Sigmoid colon (tissue), 4 donors: ENCODE measurements at regions not wholly inside any gene's neighbourhood (a gene's known extent, or its start where the extent isn't known, plus 50 kb on each side); places are given as distances from the start of the nearest gene placed in this dataset.

ENCODE experiments used
- CTCF ChIP-seq, 4 experiments: fragments of 450-650 bp in 3 of 4; fragments of 200-600 bp in 1 of 4; IDR thresholded peaks; one replicate each; pipeline ENCODE4 v1.5.1; 2016 to 2019; ENCODE audit warnings: antibody characterized with exemption in 4 of 4, mild to moderate bottlenecking in 3 of 4, moderate library complexity in 2 of 4
- POLR2A ChIP-seq, 2 donors: fragments of 450-650 bp; IDR thresholded peaks; one replicate each; pipeline ENCODE4 v1.6.1; 2016; ENCODE audit warnings: antibody characterized with exemption in 2 of 2, mild to moderate bottlenecking in 2 of 2, moderate library complexity in 2 of 2
- POLR2AphosphoS5 ChIP-seq, 4 donors: sonication (generic); formaldehyde crosslinking; IDR thresholded peaks; one replicate each; pipeline ENCODE4 v1.6.1; 2017; ENCODE audit warnings: antibody characterized with exemption in 4 of 4

GRCh38 chr15:22237891-22238275 is 157.6 kb downstream of the OR4M2 start:
- TF ChIP-seq POLR2AphosphoS5 (IDR thresholded peaks at IDR 0.05) (no peak), CTCF (IDR thresholded peaks at IDR 0.05) (no peak), POLR2A (IDR thresholded peaks at IDR 0.05) (no peak)
